ENCODE measurements at regions not wholly inside any gene's neighbourhood (a gene's known extent, or its start where the extent isn't known, plus 50 kb on each side); places are given as distances from the start of the nearest gene placed in this dataset.
"Not testable (repeated sequence)": the region's sequence is repeated elsewhere in the genome, so short reads cannot be mapped to it uniquely, and the experiment has no call there.

DNA sequence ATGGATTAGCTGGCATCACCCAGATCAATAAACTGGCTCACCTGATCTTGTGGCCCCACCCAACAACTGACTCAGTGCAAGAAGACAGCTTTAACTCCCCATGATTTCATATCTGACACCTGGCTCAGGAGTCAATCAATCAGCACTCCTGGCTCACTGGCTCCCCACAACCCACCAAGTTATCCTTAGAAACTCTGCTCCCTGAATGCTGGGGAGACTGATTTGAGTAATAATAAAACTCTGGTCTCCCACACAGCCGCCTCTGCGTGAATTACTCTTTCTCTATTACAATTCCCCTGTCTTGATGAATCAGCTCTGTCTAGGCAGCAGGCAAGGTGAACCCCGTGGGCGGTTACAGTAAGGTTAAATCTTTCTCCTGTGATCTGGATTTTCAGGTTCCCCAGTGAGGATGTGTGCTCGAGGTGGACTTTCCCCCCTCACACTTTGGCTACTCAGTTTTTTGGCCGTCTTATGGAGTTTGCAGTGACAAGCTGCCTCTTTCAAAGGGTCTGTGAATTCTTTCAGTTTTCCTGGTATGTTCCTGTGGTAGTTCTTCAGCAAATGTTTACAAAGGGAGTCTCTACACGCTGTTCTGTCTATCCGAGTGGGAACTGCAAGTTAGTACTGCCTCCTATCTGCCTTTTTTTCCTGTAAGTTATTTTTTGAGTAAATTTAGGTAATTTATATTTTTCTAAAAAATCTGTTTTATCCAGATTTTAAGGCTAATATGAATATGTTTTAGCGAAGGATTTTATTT, 500.2 kb upstream of the NUDT12 start:
- DNase-seq, result no peak

DNA sequence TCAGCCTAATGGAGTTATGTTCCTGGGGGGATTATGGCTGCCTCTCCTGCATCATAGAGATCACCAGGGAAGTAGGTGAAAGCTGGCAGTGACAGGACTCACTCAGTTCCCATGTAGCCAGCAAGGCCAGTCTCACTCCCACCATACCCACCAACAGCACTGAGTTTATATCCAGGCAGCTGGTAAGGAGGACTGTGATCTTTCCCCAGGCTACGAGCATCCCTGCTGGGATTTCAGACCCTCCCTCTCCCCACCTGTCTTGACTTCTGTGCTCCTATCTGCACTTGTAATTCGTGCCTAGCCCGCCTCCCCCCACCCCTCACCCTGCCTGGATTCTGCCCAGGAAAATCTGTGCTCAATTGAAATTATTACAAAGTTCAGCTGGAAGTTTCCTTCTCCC, 499.1 kb upstream of the NUDT12 start:
- DNase-seq, result no peak

DNA sequence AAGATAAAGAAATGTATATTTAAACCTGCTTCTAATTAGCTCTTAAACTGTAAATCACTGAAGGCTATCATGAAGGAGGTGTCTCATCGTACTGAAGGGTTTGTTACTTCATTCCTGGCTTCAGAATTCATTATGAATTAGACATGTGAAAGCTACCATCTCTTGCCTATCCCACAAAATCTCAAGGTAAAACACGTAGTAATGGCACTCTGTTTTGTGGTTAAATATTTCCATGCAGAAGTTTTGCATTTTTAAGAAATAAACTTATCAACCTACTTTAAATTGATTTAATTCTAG, 490.7 kb upstream of the NUDT12 start:
- DNase-seq, result no peak

DNA sequence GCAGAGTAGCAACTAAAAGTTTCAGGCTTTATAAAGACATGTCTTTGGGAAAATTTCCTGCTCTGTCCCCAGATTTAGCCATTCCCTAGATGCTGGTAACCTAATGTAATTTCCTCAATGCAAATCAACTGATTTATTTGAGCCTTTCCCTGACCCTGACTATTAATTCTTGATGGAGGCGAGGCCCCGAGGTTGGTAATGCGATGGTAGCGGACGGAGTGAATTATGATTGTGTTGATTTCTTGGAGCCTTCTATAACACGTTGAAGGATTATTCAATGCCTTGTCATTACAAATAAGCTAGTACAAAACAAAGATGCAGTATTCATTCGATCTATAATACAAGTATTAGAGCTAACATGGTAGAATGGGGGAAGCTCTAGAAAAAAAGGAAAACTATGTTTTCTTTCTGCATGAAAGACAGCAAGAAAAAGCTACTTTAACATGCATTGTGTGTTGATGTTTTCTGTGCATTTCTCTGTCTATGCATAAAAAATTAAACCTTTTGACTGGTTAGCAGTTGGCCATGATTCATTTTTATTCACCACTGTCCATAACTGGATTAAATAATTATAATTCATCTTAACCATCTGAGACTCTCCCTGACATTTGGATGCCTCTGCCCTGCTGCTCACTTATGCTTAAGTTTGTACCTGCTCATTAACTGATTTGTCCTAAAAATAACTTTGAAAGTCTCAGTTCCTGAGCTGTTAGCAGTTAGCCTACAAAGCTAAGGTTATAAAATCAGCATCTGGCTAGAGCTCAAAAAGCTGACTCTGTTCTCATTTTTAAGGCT, 490.2 kb upstream of the NUDT12 start:
- DNase-seq, result no peak

DNA sequence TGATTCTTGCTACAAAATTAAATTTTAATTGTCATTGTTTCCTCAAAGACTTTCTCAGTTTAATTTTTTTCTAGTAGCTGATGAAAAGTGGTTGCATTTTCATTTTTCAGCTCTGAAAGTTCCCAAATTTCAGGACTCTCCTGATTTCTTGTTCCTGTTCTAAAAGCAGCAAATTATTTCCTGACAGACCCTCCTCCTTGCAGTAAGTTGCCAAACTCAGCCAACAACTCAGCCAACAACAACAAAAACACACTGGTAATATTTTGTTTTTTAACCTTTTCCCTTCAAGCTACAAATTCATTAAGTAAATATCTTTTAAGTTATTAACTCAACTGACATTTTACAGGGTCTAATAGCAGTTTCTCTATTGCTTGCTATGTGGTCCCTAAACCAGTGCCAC, 487.8 kb upstream of the NUDT12 start:
- DNase-seq, result no peak

DNA sequence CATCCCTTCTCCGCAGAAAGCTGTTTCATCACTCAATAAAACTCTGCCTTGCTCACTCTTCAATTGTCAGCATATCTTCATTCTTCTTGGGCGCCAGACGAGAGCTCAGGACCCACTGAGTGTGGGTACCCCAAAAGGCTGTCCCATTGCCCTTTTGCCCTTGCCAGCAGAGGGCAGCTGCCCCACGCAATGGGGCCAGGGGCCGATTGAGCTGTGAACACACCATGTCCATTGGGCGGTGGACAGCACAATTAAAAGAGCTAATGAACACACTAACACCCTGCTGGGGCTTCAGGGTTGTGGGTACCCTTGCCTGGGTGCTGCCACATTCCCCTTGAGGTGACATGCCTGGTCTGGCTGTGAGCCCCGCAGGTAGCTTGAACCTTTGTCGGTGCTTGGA, 487.2 kb upstream of the NUDT12 start:
- no peak for DNase-seq

DNA sequence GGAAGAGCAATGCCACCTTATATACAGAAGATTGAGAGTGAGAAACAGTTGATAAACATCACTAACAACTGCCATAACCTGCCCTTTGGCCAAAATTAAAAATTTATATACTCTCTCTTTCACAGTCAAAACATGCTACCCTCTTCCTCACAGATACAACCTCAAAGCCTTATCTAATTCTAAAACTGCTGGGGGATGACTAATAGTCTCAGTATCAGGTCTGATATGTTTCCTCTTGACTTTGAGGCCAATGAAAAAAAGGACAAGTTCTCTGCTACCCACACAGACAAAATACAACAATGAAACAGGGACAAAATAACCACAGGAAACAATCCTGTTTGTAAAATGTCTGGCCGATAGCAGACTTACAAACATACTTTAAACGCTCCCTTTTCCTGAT, 485.6 kb upstream of the NUDT12 start:
- no peak for DNase-seq

DNA sequence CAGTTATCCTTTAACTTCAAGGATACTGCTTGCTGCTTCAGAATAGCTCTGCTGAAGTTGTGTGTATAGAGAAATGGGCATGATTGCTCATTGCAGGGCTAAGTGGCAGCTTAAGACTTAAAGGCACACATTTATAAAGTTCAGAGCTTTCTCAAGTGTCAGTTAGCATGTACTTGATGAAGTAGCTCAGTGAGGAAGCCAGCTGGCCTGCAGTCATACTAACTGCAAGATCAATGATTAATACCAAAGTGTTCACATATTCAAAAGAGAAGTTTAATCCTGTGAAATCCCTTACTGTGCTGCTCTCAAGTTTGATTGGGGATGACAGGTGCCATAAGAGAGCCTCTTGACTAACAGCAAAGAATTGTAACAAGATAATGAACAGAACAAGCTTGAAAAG, 483.4 kb upstream of the NUDT12 start:
- DNase-seq, result no peak

DNA sequence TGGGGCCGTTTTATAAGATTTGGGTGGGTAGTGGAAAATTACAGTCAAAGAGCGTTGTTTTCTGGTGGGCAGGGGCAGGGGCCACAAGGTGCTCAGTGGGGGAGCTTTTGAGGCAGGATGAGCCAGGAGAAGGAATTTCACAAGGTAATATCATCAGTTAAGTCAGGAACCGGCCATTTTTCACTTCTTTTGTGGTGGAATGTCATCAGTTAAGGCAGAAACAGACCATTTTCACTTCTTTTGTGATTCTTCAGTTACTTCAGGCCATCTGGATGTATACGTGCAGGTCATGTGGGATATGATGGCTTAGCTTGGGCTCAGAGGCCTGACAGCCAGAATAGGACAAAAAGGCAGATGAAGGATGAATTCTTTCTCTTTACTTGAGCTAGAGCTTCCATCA, 477.3 kb upstream of the NUDT12 start:
- DNase-seq, result not testable (repeated sequence)

DNA sequence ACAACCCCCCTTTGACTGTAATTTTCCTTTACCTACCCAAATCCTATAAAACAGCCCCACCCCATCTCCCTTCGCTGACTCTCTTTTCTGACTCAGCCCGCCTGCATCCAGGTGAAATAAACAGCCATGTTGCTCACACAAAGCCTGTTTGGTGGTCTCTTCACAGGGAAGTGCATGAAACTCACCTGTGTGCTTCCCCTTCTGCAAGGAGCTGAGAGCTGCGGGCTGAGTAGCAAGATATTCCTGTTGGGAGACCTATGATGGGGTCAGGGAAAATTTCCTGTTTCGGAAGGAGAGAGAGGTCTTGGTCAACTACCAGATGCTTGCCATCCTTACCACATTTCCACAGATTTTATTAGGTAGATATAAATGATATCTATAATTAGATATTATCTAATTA, 474.5 kb upstream of the NUDT12 start:
- DNase-seq, result not testable (repeated sequence)

DNA sequence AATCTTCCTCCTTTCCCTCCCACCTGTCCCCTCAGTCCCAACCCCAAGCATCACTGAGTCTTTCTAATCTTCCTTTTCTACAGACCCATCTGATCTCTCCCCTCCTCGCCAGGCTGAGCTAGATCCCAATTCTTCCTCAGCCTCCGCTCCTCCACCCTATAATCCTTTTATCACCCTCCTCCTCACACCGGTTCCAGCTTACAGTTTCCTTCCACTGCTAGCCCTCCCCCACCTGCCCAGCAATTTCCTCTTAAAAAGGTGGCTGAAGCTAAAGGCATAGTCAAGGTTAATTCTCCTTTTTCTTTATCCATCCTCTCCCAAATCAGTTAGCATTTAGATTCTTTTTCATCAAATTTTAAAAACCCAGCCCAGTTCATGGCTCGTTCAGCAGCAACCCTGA, 470.6 kb upstream of the NUDT12 start:
- not testable (repeated sequence) for DNase-seq

DNA sequence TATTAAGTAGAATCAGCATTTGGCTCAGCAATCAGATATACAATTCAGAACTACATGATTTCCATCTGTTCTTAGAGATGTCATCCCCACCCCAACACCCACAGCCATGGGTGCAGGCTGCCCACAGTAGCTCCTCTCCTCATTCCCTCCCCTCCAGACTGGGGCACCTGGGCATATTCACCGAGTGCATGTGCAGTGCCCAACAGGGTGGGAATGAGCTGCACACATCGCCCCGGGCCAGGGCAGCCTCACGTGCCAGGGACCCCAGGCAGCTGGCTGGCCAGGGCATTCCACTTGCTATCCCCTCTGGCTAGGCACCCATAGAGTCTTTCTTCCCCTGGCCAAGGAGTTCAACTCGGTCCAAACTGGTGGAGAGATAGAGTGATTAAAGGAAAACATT, 461.9 kb upstream of the NUDT12 start:
- DNase-seq, result no peak

DNA sequence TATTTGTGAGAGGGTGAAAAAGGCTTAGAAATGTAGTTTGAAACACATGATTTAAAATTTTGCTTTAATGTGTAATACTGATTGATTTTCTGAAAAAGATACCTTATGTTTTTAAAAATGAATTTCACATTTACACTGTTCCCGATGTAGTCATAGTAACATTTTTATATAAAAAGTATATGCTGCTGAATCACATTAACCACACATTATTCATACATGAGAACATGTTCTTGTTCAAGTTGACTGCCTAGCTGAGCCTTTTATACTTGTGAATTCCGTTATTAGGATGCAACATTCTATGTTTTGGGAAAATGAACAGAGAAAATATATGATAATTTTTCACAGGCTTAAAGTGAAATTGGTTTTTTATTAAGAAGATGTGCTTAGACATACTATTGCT, 461.1 kb upstream of the NUDT12 start:
- no peak for DNase-seq

DNA sequence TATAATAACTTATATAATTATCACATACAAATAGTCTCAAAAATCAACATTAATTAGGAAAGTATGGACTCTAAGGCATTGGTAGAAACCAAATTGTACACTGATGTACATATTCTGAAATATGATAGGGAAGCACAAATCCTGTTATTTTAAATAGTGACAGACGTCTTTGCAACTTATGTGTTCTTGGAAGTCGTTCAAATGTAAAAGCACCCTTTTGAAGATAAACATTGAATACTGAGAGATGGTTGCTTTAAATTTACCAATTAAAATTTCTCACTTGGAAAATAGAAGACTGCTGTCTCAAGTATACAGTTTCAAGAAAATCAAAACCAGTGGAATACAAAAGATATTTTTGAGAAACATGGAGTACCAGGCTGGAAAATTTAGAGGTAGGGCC, 457.4 kb upstream of the NUDT12 start:
- DNase-seq, result no peak

DNA sequence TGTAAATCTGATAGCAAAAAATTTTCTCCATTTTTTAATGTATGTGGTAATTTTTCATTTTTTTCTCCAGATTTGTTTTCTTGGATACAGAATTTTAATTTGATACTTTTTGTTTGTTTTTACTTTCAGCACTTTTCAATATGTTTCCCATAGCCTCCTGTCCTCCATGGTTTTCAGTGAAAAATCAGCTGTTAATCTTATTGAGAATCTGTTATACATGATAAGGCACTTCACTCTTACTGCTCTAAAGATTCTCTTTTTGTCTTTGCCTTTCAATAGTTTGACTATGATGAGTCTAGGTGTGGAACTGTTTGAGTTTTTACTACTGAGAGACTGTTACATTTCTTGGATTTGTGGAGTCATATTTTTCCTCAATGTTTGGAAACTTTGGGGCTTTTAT, 455.7 kb upstream of the NUDT12 start:
- no peak for DNase-seq

DNA sequence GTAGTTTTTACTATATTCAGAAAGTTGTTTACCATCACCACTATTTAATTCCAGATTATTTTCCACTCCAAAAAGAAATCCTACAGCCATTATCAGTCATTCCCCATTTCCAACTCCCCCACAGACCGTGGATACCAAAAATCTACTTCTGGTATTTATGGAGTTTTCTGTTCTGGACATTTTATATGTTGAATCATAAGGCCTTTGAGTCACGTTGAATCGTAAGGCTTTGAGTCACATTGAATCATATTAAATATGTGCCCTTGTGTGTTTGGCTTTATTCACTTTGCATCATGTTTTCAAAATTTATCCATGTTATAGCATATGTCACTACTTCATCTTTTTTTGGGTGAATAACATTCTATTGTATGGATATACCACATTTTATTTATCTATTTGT, 454.1 kb upstream of the NUDT12 start:
- no peak for DNase-seq

DNA sequence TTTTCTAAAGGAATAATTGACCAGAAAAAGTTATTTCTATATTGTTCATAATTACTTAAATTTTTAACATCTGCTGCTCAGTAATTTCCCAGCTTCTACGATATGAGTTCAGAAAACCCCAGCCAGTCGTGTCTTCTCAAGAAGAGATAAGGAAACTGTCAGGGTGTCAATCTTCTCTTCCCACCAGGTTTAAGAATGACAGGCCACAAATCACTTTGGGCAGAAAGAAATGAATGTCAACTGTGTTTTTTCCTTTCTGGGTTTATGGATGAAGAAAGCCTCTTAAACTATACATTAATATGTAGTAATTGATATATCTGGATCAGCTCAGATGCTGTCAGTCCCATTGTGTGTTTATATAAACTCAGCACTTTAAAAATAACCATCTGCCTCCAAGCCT, 453.2 kb upstream of the NUDT12 start:
- no peak for DNase-seq

DNA sequence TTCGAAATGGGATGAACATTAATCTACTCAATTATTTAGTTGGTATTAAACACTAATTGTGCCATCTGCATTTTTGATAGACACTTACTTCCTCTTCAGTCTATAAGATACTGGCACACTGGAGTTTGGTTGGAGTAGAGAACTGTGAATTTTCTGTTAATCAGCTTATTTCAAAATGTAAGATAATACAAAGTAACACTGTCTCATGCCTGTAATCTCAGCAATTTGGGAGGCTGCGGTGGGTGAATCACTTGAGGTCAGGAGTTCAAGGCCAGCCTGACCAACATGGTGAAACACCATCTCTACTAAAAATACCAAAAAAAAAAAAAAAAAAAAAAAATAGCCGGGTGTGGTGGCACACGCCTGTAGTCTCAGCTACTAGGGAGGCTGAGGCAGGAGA, 440.2 kb upstream of the NUDT12 start:
- DNase-seq, result not testable (repeated sequence)

DNA sequence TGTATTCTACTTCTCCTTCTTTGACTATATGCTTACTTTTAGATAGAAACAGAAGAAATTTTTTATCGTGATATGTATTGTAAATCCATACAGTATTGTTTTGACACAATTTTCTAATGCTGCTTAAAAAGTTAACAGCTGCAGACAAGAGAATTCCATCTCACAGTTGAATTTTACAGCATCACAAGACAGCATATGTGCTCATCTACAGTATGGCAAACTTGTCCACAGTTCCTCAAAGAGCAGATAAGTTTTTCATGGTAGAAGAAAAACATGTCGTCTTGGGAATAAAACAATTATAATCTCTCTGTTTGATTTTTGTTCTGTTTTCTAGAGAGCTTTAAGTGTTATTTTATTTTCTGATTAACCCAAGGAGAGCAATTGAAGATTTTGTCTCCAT, 438.5 kb upstream of the NUDT12 start:
- no peak for DNase-seq

DNA sequence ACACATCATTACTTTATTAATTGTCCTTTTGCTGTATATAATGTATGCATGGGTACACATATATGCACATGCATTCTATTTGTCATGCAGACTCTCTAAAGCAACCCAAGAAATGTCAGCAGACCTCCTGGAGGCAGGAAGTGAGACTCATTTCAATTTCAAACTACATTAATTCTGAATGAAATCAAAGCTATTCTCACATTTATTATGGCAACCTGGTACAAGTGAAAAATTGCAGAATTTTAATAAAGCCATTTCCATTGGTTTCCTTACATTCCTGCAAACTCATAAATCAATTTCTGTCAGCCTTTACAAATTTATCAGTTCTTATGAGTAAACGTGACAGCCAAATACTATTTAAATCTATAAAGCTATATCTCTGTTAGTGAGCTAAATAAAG, 430.4 kb upstream of the NUDT12 start:
- no peak for DNase-seq

DNA sequence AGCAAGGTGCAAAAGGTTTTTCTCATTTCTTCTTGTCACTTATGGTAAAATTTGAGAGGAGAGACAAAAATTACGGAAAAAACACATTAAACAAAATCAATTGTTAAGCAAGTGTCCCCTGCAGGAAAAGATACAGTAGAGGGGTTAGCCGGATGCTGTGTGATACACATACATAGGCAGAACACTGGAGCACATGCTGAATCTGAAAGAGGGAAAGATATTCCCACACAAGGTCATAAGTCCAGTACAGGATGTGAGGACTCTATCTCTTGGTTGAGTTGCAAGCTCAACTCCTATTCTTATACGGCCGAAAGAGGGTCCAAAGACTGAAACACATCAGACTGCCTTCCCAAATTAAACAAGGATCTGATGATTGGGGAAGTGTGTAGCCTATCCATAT, 427.5 kb upstream of the NUDT12 start:
- DNase-seq, result no peak

DNA sequence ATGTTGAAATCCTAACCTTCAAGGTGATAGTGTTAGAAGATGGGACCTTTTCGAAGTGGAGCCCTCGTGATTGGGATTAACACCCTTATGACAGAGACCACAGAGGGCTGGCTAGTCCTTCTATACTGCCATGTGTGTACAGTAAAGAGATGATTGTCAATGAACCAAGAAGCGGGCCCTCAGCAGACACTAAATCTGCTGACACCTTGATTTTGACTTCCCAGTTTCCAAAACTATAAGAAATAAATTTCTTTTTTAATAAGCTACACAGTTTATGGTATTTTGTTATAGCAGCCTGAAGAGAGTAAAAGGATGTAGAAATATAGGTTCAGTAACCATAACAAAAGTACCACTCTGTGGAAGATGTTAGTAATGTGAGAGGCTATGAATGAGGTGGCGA, 419.0 kb upstream of the NUDT12 start:
- no peak for DNase-seq

DNA sequence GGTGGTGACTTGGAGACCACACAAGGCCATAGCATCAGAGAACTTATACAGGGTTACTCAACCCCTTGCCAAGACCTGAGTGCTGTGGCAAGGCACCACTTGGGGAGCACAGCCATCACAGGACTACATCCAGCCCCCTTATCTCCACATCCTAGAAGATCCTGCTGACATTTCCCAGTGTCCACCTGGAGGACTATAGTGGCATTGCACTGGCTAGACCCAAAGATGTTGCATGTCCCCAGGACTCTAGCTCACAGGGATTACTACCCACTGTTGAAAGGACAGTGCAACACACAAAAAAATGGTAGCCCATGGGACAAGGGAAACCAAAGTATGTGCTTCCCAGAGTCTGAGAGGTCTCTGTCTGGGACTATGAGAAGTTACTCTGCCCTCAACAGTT, 411.1 kb upstream of the NUDT12 start:
- DNase-seq, result no peak

DNA sequence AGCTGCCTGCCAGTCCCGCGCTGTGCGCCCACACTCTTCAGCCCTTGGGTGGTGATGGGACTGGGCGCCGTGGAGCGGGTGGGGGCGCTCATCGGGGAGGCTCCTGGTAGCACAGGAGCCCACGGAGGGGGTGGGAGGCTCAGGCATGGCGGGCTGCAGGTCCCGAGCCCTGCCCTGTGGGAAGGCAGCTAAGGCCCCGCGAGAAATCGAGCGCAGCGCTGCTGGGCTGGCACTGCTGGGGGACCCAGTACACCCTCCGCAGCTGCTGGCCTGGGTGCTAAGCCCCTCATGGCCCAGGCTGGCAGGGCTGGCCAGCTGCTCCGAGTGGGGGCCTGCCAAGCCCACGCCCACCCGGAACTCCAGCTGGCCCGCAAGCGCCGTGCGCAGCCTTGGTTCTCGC, 403.7 kb upstream of the NUDT12 start:
- not testable (repeated sequence) for DNase-seq
